Body of pancreas (tissue), 4 donors: ENCODE measurements at regions not wholly inside any gene's neighbourhood (a gene's known extent, or its start where the extent isn't known, plus 50 kb on each side); places are given as distances from the start of the nearest gene placed in this dataset.

Experiments
- POLR2A ChIP-seq, 3 donors: fragments of 450-650 bp; IDR thresholded peaks; one replicate each; pipeline ENCODE4 v1.6.1; 2016; ENCODE audit warnings: antibody characterized with exemption in 3 of 3, mild to moderate bottlenecking in 2 of 3
- TF ChIP-seq, protein P1 (sequence below), 7 experiments: fragments of 450-650 bp in 4 of 7; fragments of 200-600 bp in 3 of 7; sonication (generic) in 3 of 7; IDR thresholded peaks; one replicate each; pipeline ENCODE4 v1.5.1; 2016 to 2019; ENCODE audit warnings: antibody characterized with exemption in 7 of 7

DNA sequence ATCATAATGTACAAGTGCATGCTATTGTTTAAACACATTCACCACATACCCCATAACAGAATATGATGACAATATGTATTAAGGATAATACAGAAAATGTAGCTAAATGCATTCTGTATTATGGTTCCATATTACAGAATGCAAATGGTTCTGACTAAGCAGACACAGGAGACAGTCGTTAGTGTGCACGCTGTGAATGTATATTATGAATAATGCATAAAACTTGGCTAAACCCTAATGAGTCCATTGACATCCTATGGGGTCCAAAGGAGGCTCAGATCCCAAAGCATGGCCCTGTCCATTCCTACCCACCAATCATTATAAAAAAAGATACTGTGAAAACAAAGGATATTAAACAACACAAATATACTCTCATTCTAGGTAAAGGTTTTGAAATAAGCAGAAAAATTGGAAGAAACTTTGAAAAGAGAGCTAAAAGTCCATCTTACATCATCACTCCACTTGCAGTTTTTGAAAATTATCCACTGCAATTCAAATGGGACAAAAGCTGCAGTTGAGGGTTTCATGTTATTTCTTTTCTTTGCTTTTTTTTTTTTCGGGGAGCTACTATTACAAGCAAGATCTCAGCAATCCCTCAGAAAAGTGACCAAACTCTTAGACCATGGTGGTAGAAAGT, 415.1 kb downstream of the BCAT1 start:
- TF ChIP-seq, protein P1, sequence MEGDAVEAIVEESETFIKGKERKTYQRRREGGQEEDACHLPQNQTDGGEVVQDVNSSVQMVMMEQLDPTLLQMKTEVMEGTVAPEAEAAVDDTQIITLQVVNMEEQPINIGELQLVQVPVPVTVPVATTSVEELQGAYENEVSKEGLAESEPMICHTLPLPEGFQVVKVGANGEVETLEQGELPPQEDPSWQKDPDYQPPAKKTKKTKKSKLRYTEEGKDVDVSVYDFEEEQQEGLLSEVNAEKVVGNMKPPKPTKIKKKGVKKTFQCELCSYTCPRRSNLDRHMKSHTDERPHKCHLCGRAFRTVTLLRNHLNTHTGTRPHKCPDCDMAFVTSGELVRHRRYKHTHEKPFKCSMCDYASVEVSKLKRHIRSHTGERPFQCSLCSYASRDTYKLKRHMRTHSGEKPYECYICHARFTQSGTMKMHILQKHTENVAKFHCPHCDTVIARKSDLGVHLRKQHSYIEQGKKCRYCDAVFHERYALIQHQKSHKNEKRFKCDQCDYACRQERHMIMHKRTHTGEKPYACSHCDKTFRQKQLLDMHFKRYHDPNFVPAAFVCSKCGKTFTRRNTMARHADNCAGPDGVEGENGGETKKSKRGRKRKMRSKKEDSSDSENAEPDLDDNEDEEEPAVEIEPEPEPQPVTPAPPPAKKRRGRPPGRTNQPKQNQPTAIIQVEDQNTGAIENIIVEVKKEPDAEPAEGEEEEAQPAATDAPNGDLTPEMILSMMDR (IDR thresholded peaks at IDR 0.05): no peak
- no peak for TF ChIP-seq POLR2A (IDR thresholded peaks at IDR 0.05)
